NCI-H146 treated with DMSO at 0.1 percent for 48 hours (cell line): ENCODE measurements at regions not wholly inside any gene's neighbourhood (a gene's known extent, or its start where the extent isn't known, plus 50 kb on each side); places are given as distances from the start of the nearest gene placed in this dataset.

Experiments used
- DNase-seq: peaks from one replicate; lab custom pipeline; 2025; ENCODE audit not compliant: unreplicated experiment; lab: John Stamatoyannopoulos, UW

- DNase-seq, result no peak
Measured at GRCh38 chr3:111311126-111311525, 230.9 kb upstream of the CD96 start.

- no peak for DNase-seq
Measured at GRCh38 chr3:111311709-111312235, 230.2 kb upstream of the CD96 start.

- no peak for DNase-seq
Measured at GRCh38 chr3:111314181-111314873, 227.7 kb upstream of the CD96 start.

GRCh38 chr3:111314898-111315297, 227.1 kb upstream of the CD96 start:
- no peak for DNase-seq

GRCh38 chr3:111315930-111316587, 225.9 kb upstream of the CD96 start:
- peak; percentile 81 for DNase-seq

GRCh38 chr3:111318289-111318688, 223.7 kb upstream of the CD96 start:
- no peak for DNase-seq

GRCh38 chr3:111319598-111319997, 222.4 kb upstream of the CD96 start:
- no peak for DNase-seq

- peak; percentile 32 for DNase-seq
Measured at GRCh38 chr3:111321786-111322185, 220.2 kb upstream of the CD96 start.

GRCh38 chr3:111323019-111323418, 219.0 kb upstream of the CD96 start:
- DNase-seq, result no peak

GRCh38 chr3:111324151-111324550, 217.8 kb upstream of the CD96 start:
- DNase-seq, result no peak

- no peak for DNase-seq
Measured at GRCh38 chr3:111324645-111325044, 217.4 kb upstream of the CD96 start.

GRCh38 chr3:111325160-111325718, 216.8 kb upstream of the CD96 start:
- DNase-seq, result no peak

- no peak for DNase-seq
Measured at GRCh38 chr3:111326144-111326995, 215.6 kb upstream of the CD96 start.

GRCh38 chr3:111331306-111331705, 210.7 kb upstream of the CD96 start:
- no peak for DNase-seq

GRCh38 chr3:111331912-111332311, 210.1 kb upstream of the CD96 start:
- DNase-seq, result no peak

- no peak for DNase-seq
Measured at GRCh38 chr3:111332488-111333080, 209.4 kb upstream of the CD96 start.

GRCh38 chr3:111333642-111334041, 208.4 kb upstream of the CD96 start:
- DNase-seq, result no peak

GRCh38 chr3:111335512-111336303, 206.3 kb upstream of the CD96 start:
- DNase-seq, result no peak

- no peak for DNase-seq
Measured at GRCh38 chr3:111336511-111336910, 205.5 kb upstream of the CD96 start.

GRCh38 chr3:111338059-111338698, 203.8 kb upstream of the CD96 start:
- DNase-seq, result peak; percentile 38
